ENCODE measurements at regions not wholly inside any gene's neighbourhood (a gene's known extent, or its start where the extent isn't known, plus 50 kb on each side); places are given as distances from the start of the nearest gene placed in this dataset.

DNA sequence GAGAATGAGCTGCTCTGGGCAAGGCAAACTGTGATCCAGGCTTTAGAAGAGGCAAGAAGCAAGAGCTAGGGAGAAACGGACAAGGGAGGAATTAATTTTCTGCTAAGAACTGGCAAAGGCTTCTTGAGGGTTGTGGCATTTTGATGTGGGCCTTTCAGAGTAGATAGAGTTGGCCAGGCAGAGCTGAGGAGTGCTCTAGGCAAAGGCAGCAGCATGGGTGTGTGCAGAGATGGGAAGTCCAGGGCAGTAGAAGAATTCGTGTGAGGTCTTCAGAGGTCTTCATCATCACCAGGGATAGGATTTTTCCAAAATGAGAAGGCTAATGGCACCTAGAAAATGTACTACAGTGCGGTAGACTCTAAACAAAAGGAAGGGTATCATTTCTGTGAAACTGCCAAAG is 237.8 kb downstream of the LTN1 start:
- TF ChIP-seq EZH2 (IDR thresholded peaks at IDR 0.05; ENCODE audit: borderline replicate concordance, low read depth, low read length, severe bottlenecking) (no peak), CTCF (IDR thresholded peaks at IDR 0.05; ENCODE audit: borderline replicate concordance, extremely low read depth, low read length, poor library complexity, severe bottlenecking) (no peak)
